Ishikawa (cell line): ENCODE measurements at regions not wholly inside any gene's neighbourhood (a gene's known extent, or its start where the extent isn't known, plus 50 kb on each side); places are given as distances from the start of the nearest gene placed in this dataset.

Experiments
- CREB1 ChIP-seq: IDR thresholded peaks from 2 replicates; pipeline ENCODE4 v1.6.1; 2012; ENCODE audit warnings: low read depth
- EP300 ChIP-seq: IDR thresholded peaks from 2 replicates; pipeline ENCODE4 v1.6.1; 2012; ENCODE audit warnings: borderline replicate concordance
- FOXM1 ChIP-seq: IDR thresholded peaks from 2 replicates; pipeline ENCODE4 v1.6.1; 2012; ENCODE audit warnings: low read depth, borderline replicate concordance
- NFIC ChIP-seq: IDR thresholded peaks from 2 replicates; pipeline ENCODE4 v1.6.1; 2012
- RAD21 ChIP-seq: IDR thresholded peaks from 2 replicates; pipeline ENCODE4 v1.6.1; 2012; ENCODE audit warnings: low read depth
- TAF1 ChIP-seq: IDR thresholded peaks from 2 replicates; pipeline ENCODE4 v1.6.1; 2012; ENCODE audit warnings: low read depth, mild to moderate bottlenecking
- TEAD4 ChIP-seq: IDR thresholded peaks from 2 replicates; pipeline ENCODE4 v1.6.1; 2012
- ZBTB7A ChIP-seq: IDR thresholded peaks from 2 replicates; pipeline ENCODE4 v1.6.1; 2012; ENCODE audit warnings: low read depth
- TF ChIP-seq, protein P1 (sequence below): IDR thresholded peaks from 2 replicates; pipeline ENCODE4 v1.6.1; 2012
- TF ChIP-seq, protein P2 (sequence below): IDR thresholded peaks from 2 replicates; pipeline ENCODE4 v1.6.1; 2012; ENCODE audit warnings: low read depth, mild to moderate bottlenecking

DNA sequence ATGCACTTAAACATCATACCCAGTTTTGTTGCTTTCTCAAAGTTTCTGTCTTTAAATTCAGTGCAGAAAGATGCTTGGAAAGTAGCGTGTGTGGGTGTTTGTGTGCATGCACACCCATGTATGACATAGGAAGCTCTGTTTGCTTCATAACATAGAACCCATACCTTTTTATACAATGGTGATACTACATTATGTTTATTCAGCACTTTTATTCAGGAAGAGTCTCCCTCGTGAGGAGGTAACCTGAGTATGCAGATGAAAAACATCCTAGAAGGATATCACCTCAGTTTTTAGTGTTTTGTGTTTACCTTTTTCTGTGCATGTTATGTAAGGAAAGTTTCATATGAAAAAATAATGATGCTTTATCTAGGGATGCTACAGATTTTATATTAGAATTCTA, 111.2 kb downstream of the SST start:
- TF ChIP-seq TAF1 (no peak), CREB1 (no peak), ZBTB7A (no peak), FOXM1 (no peak), EP300 (no peak), NFIC (no peak), RAD21 (no peak), TEAD4 (no peak)
- TF ChIP-seq, protein P1, sequence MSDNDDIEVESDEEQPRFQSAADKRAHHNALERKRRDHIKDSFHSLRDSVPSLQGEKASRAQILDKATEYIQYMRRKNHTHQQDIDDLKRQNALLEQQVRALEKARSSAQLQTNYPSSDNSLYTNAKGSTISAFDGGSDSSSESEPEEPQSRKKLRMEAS: no peak
- TF ChIP-seq, protein P2, sequence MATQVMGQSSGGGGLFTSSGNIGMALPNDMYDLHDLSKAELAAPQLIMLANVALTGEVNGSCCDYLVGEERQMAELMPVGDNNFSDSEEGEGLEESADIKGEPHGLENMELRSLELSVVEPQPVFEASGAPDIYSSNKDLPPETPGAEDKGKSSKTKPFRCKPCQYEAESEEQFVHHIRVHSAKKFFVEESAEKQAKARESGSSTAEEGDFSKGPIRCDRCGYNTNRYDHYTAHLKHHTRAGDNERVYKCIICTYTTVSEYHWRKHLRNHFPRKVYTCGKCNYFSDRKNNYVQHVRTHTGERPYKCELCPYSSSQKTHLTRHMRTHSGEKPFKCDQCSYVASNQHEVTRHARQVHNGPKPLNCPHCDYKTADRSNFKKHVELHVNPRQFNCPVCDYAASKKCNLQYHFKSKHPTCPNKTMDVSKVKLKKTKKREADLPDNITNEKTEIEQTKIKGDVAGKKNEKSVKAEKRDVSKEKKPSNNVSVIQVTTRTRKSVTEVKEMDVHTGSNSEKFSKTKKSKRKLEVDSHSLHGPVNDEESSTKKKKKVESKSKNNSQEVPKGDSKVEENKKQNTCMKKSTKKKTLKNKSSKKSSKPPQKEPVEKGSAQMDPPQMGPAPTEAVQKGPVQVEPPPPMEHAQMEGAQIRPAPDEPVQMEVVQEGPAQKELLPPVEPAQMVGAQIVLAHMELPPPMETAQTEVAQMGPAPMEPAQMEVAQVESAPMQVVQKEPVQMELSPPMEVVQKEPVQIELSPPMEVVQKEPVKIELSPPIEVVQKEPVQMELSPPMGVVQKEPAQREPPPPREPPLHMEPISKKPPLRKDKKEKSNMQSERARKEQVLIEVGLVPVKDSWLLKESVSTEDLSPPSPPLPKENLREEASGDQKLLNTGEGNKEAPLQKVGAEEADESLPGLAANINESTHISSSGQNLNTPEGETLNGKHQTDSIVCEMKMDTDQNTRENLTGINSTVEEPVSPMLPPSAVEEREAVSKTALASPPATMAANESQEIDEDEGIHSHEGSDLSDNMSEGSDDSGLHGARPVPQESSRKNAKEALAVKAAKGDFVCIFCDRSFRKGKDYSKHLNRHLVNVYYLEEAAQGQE: no peak
